ENCODE measurements at regions not wholly inside any gene's neighbourhood (a gene's known extent, or its start where the extent isn't known, plus 50 kb on each side); places are given as distances from the start of the nearest gene placed in this dataset.

DNA sequence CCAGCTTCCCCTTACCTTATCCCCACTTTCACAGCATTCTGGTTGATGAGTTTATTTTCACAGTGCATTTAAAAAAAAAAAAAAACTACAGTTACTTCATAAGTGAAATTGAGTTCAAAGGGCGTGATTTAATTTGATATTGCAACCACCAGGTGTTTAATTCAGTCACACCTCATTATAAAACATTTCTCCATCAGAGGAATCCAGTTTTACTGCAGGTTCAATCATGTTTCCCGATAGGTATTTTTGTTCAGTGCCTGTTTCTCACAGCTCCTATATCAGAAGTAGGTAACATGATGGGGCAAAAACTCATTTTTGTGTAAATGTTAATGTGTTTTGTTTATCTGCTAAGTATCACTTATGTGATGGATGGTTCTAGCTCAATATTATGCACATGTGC, 102.3 kb upstream of the PCDH7 start:
- Histone ChIP-seq H4K20me1 (ENCODE audit: insufficient read depth, poor library complexity, severe bottlenecking) (no peaks in the 10 kb centered on the region), H3K4me2 (no peak overlapping the region), H3K4me1 (ENCODE audit: insufficient read depth) (no peaks in the 10 kb centered on the region), H3K27ac (no peak overlapping the region), H3K4me3 (no peak overlapping the region), H3K79me2 (no peaks in the 10 kb centered on the region), H2AFZ (no peak overlapping the region), H3K9me2 (replicated peaks; ENCODE audit: insufficient read depth) (no peaks in the 10 kb centered on the region), H3K9me3 (ENCODE audit: low read depth) (no peaks in the 10 kb centered on the region), H3K27me3 (no peaks in the 10 kb centered on the region), H3K36me3 (replicated peaks; ENCODE audit: insufficient read depth, low read depth) (no peaks in the 10 kb centered on the region)
- WGBS (ENCODE audit: low lambda C conversion rate, missing lambda C conversion rate), result 88% methylated on average over 2 of the region's 2 CpGs
- TF ChIP-seq EZH2 (IDR thresholded peaks at IDR 0.05; ENCODE audit: borderline replicate concordance) (no peak), EZH2phosphoT487 (IDR thresholded peaks at IDR 0.05; ENCODE audit: low read depth, severe bottlenecking, unreplicated experiment) (no peak)
- TF ChIP-seq, protein P1, sequence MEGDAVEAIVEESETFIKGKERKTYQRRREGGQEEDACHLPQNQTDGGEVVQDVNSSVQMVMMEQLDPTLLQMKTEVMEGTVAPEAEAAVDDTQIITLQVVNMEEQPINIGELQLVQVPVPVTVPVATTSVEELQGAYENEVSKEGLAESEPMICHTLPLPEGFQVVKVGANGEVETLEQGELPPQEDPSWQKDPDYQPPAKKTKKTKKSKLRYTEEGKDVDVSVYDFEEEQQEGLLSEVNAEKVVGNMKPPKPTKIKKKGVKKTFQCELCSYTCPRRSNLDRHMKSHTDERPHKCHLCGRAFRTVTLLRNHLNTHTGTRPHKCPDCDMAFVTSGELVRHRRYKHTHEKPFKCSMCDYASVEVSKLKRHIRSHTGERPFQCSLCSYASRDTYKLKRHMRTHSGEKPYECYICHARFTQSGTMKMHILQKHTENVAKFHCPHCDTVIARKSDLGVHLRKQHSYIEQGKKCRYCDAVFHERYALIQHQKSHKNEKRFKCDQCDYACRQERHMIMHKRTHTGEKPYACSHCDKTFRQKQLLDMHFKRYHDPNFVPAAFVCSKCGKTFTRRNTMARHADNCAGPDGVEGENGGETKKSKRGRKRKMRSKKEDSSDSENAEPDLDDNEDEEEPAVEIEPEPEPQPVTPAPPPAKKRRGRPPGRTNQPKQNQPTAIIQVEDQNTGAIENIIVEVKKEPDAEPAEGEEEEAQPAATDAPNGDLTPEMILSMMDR (IDR thresholded peaks at IDR 0.05; ENCODE audit: poor library complexity), result no peak
- DNase-seq (ENCODE audit: low spot score), result no peak

DNA sequence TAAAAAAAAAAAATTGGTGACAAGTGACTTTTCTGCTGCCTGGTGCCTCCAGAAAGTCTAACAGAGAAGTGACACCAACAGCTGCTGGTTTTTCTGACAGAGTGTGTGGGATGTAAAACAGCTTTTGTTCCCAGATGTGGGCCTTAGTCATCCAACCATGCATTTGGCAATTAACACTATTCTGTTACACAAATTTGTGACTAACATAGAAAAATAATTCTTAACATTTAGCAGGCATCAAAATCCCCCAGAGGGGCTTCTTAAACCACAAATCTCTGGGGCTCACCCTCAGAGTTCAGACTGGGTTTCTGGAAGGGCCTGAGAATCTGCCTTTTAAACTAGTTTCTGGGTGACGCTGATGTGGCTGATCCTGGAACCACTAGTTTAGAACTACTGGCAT, 100.5 kb upstream of the PCDH7 start:
- no peaks in the 10 kb centered on the region for H3K9me2 ChIP-seq (replicated peaks; ENCODE audit: insufficient read depth)
- no peaks in the 10 kb centered on the region for H3K36me3 ChIP-seq (replicated peaks; ENCODE audit: insufficient read depth, low read depth)
- H3K9me3 ChIP-seq (ENCODE audit: low read depth), result no peaks in the 10 kb centered on the region
- H2AFZ ChIP-seq, result no peak overlapping the region
- H3K27ac ChIP-seq, result no peak overlapping the region
- H3K4me2 ChIP-seq, result no peak overlapping the region
- no peaks in the 10 kb centered on the region for H3K79me2 ChIP-seq
- TF ChIP-seq EZH2 (IDR thresholded peaks at IDR 0.05; ENCODE audit: borderline replicate concordance) (no peak), EZH2phosphoT487 (IDR thresholded peaks at IDR 0.05; ENCODE audit: low read depth, severe bottlenecking, unreplicated experiment) (no peak)
- TF ChIP-seq, protein P1 (IDR thresholded peaks at IDR 0.05; ENCODE audit: poor library complexity), result no peak
- no peak for DNase-seq (ENCODE audit: low spot score)
- 0% methylated on average over 1 of the region's 1 CpG for WGBS (ENCODE audit: low lambda C conversion rate, missing lambda C conversion rate)
- H3K4me3 ChIP-seq, result no peak overlapping the region
- H4K20me1 ChIP-seq (ENCODE audit: insufficient read depth, poor library complexity, severe bottlenecking), result no peaks in the 10 kb centered on the region
- no peaks in the 10 kb centered on the region for H3K4me1 ChIP-seq (ENCODE audit: insufficient read depth)
- no peaks in the 10 kb centered on the region for H3K27me3 ChIP-seq

DNA sequence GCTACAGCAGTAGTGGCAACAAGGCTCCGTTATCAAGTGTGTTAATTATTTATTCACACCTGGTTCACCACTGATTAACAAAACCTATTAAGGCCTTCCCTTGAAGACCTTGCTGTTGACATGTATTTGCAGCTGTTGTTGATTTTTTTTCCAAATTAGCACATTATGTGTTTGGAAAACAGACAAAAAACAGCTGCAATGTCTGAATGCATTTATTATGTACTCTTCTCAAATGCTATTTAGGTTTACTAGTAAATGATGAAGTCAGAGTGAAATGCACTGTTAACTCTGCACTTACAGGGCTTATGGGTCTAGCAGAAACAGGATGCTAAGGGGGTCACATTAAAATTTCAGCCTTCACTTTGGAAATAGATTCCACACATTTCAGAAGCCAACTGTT, 99.5 kb upstream of the PCDH7 start:
- Histone ChIP-seq H3K36me3 (replicated peaks; ENCODE audit: insufficient read depth, low read depth) (no peaks in the 10 kb centered on the region), H3K27ac (no peak overlapping the region), H3K9me3 (ENCODE audit: low read depth) (no peaks in the 10 kb centered on the region), H2AFZ (no peak overlapping the region), H3K4me2 (no peak overlapping the region), H4K20me1 (ENCODE audit: insufficient read depth, poor library complexity, severe bottlenecking) (no peaks in the 10 kb centered on the region), H3K27me3 (no peaks in the 10 kb centered on the region), H3K4me1 (ENCODE audit: insufficient read depth) (no peaks in the 10 kb centered on the region), H3K9me2 (replicated peaks; ENCODE audit: insufficient read depth) (no peaks in the 10 kb centered on the region), H3K4me3 (no peak overlapping the region), H3K79me2 (no peaks in the 10 kb centered on the region)
- DNase-seq (ENCODE audit: low spot score), result no peak
- WGBS (ENCODE audit: low lambda C conversion rate, missing lambda C conversion rate), result 67% methylated on average over 1 of the region's 1 CpG
- TF ChIP-seq EZH2 (IDR thresholded peaks at IDR 0.05; ENCODE audit: borderline replicate concordance) (no peak), EZH2phosphoT487 (IDR thresholded peaks at IDR 0.05; ENCODE audit: low read depth, severe bottlenecking, unreplicated experiment) (no peak)
- TF ChIP-seq, protein P1 (IDR thresholded peaks at IDR 0.05; ENCODE audit: poor library complexity), result no peak

DNA sequence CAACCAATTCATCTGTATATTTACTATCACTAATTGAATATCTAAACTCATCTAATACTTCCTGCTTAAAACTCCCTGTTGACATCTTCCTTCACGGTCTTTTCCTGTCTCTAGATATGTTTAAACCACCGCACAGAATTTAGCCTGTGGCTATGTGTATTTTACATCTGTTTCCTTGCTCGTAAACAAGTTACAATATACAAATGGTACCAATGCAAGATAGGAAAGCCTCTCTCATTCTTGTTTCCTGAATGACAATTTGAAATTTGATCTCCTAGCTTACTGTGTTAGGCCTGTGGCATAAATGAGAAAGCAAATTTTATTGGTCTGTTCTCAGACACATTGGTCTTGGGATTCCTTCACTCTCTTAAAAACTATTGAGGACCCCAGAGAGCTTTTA, 89.7 kb upstream of the PCDH7 start:
- 52% methylated on average over 3 of the region's 3 CpGs for WGBS (ENCODE audit: low lambda C conversion rate, missing lambda C conversion rate)
- no peak overlapping the region for H2AFZ ChIP-seq

More for the DNA sequence above, 89.7 kb upstream of the PCDH7 start:
- TF ChIP-seq EZH2 (IDR thresholded peaks at IDR 0.05; ENCODE audit: borderline replicate concordance) (no peak), EZH2phosphoT487 (IDR thresholded peaks at IDR 0.05; ENCODE audit: low read depth, severe bottlenecking, unreplicated experiment) (no peak)
- TF ChIP-seq, protein P1 (IDR thresholded peaks at IDR 0.05; ENCODE audit: poor library complexity), result no peak
- no peaks in the 10 kb centered on the region for H3K9me3 ChIP-seq (ENCODE audit: low read depth)
- H3K4me3 ChIP-seq, result no peak overlapping the region
- no peaks in the 10 kb centered on the region for H3K27me3 ChIP-seq
- no peak for DNase-seq (ENCODE audit: low spot score)
- no peaks in the 10 kb centered on the region for H4K20me1 ChIP-seq (ENCODE audit: insufficient read depth, poor library complexity, severe bottlenecking)
- H3K4me2 ChIP-seq, result no peak overlapping the region
- no peaks in the 10 kb centered on the region for H3K4me1 ChIP-seq (ENCODE audit: insufficient read depth)
- no peaks in the 10 kb centered on the region for H3K9me2 ChIP-seq (replicated peaks; ENCODE audit: insufficient read depth)
- H3K36me3 ChIP-seq (replicated peaks; ENCODE audit: insufficient read depth, low read depth), result no peaks in the 10 kb centered on the region
- no peak overlapping the region for H3K27ac ChIP-seq
- no peaks in the 10 kb centered on the region for H3K79me2 ChIP-seq

All from hepatocyte (in vitro differentiated cells).